Amniotic epithelial cell (primary cell): ENCODE measurements at regions not wholly inside any gene's neighbourhood (a gene's known extent, or its start where the extent isn't known, plus 50 kb on each side); places are given as distances from the start of the nearest gene placed in this dataset.
"Not testable (repeated sequence)": the region's sequence is repeated elsewhere in the genome, so short reads cannot be mapped to it uniquely, and the experiment has no call there.

ENCODE experiments used
- DNase-seq: peaks from one replicate; pipeline ENCODE4 v3.0.0-alpha.2; 2010; ENCODE audit warnings: low read depth

DNA sequence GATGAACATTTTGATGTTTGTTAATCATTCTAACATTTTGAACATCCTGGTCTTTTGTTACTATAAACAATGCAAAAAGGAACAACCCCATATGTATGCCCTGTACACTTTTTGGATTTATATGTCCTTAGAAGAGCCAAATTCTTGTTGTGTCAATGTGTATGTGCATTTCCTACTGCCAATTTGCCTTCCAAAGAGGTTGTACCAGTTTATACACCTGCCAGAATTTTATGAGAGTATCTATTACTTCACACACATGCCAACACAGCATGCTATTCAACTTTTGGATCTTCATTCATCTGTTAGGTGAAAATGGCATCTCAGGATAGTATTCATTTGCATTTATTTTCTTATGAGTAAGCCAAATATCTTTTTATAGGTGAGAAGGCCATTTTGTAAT is 162.0 kb upstream of the SEMA6A start:
- DNase-seq, result no peak

DNA sequence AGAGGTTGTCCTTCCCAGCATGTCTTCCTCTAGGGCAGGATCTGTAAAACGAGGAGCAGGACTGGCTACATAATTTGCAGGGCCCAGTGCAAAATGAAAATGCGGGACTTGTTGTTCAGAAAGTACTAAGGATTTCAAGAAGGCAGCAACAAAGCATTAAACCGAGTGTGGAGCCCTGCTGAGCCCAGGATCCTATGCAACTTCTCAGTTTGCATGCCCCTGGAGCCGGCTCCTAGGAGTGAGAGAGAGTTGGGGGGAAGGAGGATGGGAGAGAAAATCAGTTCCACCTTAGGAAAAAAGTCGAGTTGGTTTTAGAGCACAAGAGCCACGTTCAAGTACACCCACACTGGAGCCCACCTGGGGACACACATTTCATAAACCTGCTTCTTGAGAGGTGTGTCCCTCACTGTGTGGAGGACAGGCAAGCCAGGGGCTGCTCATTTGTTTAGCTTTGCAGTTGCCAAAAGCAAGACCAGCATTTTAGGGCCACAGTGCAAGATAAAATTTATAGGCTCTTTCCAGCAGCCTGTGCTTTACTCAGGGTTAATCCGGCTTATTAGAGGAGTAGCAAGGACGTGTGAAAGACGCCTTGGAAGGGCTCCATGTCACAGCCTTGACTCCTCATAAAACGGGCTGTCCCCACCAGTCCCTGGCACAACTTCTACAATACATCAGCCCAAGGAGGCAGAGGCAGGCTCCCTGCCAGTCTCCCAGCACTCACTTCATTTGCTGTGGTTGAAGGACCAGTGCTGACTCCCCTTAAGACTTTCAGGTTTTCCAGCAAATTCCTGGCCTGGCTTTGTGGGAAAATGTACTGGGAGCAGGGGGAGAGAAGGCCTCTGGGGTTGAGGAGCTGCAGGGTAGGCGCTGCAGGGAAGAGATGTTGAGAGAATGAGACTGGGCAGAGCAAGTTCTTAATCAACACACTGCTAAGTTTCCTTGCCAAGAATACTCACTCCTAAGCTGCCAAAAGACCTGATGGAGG is 159.7 kb upstream of the SEMA6A start:
- no peak for DNase-seq

DNA sequence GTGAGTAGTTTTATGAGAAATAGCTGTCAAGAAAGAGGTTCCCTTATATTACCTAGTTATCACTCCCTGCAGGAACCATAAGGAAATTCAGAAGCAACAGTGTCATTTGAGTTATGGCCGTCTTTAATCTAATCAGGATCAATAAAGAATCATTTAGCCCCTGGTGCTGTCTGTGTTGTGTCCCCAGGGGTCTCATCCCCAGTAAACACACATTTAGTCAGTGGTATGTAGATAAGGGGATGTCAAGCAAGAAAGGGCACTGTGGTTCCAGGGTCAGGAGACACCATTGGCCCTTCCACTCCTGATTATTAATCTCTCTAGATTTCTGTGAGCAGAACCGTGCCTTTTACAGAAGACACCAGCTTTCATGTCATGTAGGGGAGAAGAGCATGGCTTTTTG is 158.0 kb upstream of the SEMA6A start:
- DNase-seq, result no peak

DNA sequence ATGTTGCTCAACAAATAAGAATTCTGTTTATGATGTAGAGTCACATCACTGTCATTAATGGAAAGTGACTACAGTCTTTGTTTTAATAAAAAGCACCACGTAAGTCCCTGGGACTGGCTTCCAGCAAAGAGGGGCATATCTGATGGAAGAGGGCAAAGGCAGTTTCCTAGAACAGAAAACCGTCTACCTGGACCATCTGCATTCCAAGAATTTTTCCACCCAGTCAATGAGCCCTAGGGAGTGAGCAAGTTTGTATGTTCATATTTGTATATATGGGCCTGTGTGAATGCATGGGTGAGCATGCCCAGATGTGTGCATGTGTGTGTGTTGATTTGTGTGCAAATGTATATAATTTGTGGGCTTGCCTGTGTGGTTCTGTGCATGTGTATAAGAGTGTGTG is 156.8 kb upstream of the SEMA6A start:
- no peak for DNase-seq

DNA sequence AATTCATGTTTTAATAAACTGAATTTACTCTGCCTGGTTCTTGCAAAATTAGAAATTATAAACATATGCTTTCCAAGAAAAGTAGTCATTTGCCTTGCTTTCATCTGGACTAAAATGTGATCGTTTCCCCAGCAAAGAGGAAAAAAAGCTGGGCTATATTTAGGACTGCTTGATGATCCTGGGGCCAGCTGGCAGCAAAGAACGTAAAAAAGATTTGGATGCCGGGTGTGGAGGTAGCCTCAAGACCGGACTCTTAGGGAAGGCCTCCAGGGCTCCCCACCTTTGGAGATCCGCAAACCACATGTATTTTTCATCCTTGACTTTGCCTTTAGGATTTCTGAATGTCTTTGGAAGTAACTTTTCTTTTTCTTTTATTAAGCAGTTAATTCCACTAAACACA is 156.1 kb upstream of the SEMA6A start:
- no peak for DNase-seq

DNA sequence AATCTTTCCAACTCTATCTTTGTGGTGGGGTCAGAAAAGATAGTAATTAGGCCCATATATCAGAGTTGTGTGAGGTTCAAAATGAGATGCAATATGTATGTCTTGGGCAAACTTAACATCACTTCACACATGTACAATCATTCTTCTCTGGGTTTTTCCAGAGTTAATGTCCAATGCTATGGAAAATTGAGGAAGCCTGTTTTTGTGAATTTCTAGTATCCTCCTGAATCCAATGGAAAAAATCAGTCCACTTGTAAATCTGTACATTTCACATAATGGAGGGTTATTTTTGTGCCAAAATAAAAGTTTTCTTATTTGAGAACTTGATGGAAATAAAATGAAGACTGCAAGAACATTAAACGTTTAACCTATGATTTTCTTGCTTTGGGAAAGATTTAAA is 155.6 kb upstream of the SEMA6A start:
- no peak for DNase-seq

DNA sequence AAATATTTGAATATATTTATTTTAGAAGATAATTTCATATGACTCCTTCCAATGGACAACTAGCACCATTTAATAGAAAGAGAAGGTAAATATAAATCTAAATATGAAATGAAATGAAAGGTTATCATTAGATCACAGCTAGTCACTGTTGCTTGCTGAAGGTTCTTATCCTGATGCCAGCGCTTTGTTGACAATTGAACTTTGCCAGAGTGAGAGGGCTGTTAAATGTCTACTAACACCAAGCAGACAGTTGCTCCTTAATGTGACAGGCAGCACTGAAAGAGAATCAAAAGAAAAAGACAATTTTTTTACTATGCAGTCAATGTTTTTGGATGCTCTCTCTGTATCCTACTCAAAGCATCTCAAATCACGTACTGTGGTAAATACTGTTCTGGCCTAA is 152.6 kb upstream of the SEMA6A start:
- no peak for DNase-seq

DNA sequence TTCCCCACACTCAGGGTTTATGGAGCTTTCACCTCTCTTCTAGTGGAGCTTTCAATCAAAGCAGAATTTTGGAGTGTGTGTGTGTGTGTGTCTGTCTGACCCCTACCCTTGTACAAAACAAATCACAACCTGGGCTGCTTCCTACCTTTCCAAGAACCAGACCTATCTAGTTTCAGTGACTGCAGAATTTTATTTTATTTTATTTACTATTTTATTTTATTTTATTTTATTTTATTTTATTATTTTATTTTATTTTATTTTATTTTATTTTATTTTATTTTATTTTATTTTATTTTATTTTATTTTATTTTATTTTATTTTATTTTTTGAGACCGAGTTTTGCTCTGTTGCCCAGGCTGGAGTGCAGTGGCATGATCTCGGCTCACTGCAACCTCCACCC is 151.6 kb upstream of the SEMA6A start:
- not testable (repeated sequence) for DNase-seq

DNA sequence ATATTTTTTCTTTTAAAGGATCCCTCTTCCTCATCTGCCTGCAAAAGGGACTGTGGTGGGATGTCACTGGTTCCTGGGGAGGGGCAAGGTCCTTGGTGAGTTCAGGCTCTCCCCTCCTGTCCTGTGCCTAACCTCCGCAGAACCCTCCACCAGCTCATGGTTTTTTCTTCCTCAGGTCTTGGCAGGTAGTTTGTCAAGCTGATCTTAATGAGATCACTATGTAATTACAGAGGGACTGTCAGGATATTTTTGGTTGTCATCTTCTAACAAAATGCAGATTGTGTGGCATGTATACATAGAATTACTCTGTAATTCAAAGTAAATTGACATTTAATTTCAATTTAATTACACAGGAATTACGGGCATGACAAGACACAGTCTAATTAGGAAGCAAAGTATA is 150.3 kb upstream of the SEMA6A start:
- DNase-seq, result no peak

DNA sequence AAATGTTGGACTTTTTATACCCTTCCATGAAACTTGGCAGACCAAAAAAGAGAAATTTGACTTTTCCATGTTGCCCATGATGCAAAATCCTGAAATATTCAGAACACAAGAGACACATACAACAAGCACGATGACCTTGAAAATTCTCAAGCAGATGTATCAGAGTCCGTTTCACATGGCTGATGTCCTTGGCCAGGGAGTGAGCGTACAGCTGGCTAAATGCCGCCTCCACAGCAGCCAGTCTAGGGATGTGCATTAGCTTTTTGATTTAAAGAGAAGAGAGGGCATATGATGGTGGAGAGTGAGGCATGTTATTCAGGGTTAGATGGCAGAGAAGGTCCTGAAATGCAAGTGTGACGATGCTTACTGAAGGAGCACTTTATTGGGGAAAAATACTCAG is 148.0 kb upstream of the SEMA6A start:
- no peak for DNase-seq

DNA sequence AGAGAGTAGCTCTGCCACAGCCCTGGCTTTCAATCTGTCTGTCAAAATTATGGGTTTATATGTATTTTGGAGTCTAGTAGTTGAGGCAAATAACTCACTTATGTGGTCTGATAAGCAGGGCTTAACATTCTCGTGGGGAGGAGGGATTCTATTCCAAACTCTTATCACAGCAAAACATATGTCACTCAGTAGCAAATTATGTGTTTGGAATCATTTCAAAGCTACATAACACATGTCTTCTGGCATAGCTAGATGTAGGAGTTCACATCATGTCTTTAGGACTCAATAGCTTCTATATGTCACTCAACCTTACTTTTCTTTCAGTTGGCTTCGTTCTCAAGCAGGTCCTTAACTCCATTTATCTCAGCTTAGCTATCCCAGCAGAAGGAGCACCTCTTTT is 144.5 kb upstream of the SEMA6A start:
- DNase-seq, result no peak

DNA sequence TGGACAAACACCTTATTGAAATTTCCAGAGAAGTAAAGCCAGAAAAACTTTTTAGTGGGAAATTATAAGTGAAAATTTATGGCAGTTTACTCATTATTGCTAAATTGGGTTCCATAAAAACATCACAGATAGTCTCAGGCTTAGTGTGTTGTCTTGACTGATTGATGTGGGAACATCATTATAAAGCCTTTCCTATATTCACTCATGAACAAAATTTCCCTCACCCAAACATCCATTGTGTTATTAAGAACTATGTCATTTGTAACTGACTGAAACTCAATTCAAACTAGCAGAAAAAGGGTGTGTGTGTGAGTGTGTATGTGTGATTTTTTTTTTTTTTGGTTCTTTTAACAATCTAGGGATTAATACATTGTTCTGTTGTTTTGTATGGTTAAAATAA is 143.7 kb upstream of the SEMA6A start:
- DNase-seq, result no peak

DNA sequence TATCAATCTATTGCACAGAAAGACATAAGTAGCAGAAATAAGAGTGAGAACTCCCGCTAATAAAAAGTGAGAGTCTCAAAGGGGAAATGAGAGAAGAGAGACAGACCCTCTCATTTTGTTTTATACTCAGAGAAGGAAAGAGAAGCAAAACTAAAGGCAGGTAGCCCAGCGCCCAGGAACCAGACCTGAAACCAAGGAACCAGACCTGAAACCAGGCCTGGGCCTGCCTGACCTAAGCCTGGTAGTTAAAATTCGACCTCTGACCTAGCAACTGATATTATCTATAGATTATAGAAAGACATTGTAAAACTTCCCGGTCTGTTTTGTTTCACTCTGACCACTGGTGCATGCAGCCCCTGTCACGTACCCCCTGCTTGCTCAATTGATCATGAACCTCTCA is 134.5 kb upstream of the SEMA6A start:
- DNase-seq, result no peak

DNA sequence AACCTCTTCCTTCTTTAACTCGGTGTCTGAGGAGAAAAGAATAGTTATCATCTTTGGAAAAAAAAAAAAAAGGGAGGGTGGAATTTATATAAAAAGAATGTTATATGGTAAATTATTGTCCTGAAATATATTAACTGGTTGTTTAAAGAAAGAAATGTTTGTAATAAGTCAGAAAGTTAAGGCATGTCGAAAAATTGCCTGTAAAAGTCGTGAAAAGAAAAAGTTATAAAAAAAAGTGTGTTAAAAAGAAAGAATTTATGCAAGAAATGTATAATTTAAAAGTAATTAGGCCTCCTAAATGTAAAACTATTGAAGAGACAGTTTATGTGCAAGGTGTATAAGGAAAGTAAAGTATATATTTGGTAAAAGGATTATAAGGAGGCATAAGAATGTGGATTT is 130.5 kb upstream of the SEMA6A start:
- not testable (repeated sequence) for DNase-seq

DNA sequence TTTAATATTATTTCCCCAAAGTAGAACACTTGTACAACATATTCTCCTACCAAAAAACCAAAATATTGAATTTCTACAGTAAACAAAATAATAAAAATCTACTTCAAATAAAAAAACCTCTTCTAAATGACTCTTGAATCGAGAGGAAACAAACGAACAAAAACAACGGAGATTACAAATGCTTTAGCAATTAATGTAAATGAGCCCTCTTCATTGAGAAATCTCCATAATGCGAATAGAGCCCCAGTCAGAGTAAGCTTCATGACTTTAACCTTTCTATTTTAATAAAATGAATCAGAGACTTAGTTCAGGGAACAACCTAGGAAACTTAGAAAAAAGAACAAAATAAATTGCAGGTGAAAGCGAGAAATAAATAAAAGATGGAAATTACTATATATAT is 129.3 kb upstream of the SEMA6A start:
- no peak for DNase-seq

DNA sequence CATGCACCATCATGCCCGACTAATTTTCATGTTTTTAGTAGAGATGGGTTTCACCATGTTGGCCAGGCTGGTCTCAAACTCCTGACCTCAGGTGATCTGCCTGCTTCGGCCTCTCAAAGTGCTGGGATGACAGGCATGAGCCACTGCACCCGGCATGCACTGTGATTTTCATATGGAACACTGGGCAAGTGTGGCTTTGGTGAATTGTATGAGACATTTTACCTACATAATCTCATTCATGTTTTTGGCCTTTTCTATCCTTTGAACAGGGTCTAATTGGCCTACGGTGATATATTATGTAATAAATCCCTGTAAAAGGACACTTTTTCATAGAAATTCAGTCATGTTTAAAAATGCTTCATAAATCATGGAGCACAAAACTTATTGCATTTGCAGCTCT is 128.7 kb upstream of the SEMA6A start:
- DNase-seq, result no peak

DNA sequence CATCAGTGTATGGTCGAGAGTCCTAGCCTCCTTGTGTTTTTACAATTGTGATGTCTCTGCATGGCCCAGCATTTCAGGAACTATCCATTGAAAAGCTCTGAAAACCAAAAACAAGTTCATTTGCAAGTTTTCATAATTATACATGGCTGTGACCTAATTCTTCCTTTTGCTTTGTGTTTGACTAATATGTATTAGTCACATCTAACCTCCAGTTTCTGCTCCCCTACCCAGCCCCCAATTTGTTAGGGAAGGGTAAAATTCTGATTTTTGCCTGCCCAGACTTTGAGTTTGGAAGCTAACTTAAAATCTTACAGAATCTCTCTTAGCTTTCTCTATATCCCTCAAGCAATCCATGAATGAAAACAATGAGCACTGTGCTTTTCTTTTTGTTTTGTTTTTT is 128.2 kb upstream of the SEMA6A start:
- no peak for DNase-seq

DNA sequence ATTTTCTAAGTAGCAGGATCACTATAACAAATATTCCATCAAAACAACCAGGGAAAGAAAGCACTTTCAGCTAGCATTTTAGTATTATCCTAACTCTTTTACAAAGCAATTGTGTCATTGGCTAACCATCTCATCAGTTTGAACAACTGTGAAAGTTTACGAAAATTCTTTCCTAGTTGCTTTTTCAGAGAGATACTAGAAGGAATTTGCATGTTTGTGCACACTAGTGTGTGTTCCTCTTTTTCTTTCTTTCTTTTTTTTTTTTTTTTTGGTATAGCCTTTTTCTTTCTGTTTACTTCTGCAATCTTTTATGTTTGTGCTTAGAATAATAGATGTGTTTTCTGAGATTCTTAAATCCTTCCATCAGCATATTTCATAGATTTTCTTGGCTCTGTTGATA is 124.7 kb upstream of the SEMA6A start:
- no peak for DNase-seq

DNA sequence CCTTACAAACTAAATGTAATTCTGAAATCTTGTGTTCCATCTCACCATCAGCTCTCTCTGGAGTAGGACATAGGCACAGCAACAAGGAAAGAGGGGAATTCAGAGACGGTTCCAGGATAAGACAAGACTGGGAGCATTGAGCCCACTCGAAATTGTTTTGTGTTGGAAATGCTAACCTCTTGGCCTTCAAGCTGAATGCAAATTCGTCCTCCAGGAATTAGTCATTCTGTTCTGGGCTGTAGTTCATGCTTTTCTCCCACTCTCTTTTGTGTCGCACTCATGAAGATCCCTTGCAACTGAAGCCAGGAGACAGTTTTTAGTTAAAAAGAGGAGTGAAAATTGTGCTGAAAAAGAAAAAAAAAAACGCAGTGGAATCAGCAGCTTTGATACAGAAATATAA is 121.7 kb upstream of the SEMA6A start:
- no peak for DNase-seq

DNA sequence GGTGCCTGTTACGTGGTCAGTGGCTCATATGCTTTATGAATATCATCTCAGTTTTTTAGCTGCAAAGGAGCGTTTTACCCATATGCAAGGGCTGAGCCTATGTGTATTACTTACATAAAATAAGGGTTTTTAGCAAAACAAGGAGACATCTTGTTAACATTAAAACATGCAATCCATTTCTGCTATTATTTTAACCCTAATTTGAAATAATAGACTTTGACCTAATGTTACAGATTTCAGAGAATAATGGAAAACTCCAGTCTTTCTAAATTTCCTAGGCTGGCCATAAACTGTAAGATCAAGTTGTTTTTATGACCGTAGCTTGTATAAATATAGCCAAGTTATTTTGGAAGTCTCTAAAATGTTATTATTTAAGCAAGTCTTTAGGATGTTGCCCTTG is 121.1 kb upstream of the SEMA6A start:
- no peak for DNase-seq

DNA sequence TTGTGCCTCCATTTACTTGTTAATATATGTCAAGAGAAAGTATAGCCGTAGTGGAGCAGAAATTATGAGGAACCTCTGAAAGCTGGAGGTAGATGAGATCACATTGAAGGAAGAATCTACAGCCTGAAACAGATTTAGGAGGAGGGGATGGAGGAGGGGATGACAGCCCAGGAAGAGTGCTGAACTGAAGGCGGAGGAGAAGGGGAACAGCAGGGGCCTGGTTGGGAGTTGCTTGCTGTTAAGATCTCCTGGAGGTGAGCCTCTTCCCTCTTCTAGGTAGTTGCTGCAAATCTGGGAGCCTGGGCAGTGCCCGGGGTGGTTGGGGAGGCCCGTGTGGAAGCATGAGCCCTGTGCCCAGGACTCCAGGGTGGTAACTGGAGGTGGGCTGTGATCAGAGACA is 111.8 kb upstream of the SEMA6A start:
- DNase-seq, result no peak

DNA sequence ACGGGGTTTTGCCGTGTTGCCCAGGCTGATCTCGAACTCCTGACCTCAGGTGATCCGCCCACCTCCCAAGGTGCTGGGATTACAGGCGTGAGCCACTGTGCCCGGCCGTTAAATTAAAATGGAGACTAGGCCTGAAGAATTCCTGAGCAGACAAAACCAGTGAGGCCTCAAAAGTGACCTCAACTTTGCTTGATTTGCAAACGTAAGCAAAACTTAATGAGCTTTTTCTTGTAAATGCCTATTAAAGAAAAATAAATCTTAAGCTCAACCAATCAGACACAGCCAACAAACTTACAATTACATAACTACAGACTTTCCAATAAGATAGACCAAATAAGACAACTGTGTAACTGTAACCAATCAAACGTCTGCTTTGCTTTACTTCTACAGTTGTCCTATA is 111.3 kb upstream of the SEMA6A start:
- DNase-seq, result no peak

DNA sequence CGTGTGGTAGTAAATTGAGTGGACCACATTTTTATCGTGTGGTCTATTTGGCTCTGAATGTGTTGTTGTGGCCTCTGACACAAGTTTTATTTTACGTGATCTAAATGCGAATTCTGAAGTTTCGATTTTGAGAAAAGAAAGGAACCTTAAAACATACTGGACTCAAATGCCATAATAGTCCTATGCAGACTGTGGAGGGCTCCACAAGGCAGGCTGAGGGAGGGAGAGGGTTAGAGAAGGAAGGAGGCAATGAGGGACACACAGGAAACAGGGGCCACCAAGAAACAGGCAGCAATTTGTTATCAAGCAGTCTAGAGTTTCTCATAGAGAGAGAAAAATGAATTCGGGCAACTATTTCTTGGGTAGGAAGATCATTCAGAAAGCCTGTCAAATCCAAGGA is 110.4 kb upstream of the SEMA6A start:
- DNase-seq, result no peak

DNA sequence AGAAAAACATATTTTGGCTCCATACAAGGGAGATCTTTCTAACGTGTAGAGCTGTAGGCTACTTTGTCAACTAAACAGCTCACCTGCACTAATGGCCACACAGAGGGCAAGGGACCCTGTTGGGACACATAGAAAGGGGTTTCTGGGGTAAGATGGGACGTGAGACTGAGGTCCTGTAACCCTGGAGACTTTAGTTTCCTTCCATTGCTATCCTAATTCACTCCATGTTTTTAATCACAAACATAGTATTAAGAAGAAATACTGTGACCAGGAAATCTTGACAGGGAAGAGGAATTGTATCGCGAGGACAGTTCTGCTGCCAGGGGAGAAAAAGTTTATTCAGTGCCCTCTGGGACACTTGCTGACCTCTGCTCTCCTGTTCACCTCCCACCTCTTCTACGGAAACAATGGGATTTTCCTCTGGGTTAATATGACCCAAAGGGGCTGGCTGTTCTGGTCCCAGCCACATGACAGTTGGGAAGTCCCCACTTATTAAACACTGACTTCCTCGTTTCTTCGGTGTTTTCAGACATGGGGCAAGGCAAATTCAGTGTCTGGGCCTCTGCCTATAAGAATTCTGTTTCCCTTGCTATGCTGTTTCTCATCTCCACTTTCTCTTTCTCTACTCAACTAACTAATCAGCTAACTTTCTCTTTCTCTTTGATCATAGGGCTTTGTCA is 106.9 kb upstream of the SEMA6A start:
- no peak for DNase-seq
